ENCODE measurements at regions not wholly inside any gene's neighbourhood (a gene's known extent, or its start where the extent isn't known, plus 50 kb on each side); places are given as distances from the start of the nearest gene placed in this dataset.

DNA sequence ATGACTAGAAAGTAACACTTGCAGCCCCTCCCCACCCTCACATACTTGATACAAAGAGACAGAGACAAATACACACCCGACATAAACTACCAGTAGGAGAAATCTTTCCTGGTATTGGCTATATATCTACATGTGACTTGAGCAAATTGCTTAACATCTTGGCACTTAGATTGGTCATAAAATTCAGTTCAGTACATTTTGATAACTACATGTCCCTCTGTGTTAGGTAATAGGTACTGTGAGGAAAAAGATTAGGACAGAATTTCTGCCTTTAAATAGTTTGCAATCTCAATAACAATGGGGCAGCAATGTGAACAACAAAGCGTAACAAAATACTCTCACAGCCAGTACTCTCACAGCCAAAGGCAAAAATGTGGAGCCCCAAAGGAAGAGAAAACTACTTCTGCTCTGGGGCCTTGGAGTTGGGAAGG, 670.0 kb upstream of the ACVR2A start:
- H3K79me2 ChIP-seq (ENCODE audit: low read length) = no peaks in the 10 kb centered on the region
- H3K4me3 ChIP-seq (ENCODE audit: low read length) = no peak overlapping the region
- peaks cover 26% of the 10 kb centered on the region; the same call in 1 of the 2 replicates for H3K4me1 ChIP-seq (ENCODE audit: insufficient read depth, low read length)
- CTCF ChIA-PET = no interaction called here
- H3K27ac ChIP-seq (ENCODE audit: low read length) = no peak overlapping the region
- no peaks in the 10 kb centered on the region for H3K9me3 ChIP-seq (ENCODE audit: low read length)
- no peaks in the 10 kb centered on the region for H3K27me3 ChIP-seq (ENCODE audit: low read length)
- no peaks in the 10 kb centered on the region for H4K20me1 ChIP-seq (ENCODE audit: low read length)
- H3K4me2 ChIP-seq (ENCODE audit: low read length) = no peak overlapping the region
- TF ChIP-seq EZH2phosphoT487 (IDR thresholded peaks at IDR 0.05; ENCODE audit: borderline replicate concordance, low read length) (no peak), EZH2 (IDR thresholded peaks at IDR 0.05; ENCODE audit: low read length, unreplicated experiment) (no peak)
- TF ChIP-seq, protein P1, sequence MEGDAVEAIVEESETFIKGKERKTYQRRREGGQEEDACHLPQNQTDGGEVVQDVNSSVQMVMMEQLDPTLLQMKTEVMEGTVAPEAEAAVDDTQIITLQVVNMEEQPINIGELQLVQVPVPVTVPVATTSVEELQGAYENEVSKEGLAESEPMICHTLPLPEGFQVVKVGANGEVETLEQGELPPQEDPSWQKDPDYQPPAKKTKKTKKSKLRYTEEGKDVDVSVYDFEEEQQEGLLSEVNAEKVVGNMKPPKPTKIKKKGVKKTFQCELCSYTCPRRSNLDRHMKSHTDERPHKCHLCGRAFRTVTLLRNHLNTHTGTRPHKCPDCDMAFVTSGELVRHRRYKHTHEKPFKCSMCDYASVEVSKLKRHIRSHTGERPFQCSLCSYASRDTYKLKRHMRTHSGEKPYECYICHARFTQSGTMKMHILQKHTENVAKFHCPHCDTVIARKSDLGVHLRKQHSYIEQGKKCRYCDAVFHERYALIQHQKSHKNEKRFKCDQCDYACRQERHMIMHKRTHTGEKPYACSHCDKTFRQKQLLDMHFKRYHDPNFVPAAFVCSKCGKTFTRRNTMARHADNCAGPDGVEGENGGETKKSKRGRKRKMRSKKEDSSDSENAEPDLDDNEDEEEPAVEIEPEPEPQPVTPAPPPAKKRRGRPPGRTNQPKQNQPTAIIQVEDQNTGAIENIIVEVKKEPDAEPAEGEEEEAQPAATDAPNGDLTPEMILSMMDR (conservative IDR thresholded peaks at IDR 0.05; ENCODE audit: low read depth, low read length) = no peak
- ATAC-seq (no peak), DNase-seq (no peak)
- H3K9ac ChIP-seq (ENCODE audit: low read length) = no peak overlapping the region
- no peak overlapping the region for H2AFZ ChIP-seq (ENCODE audit: low read length)
- intact Hi-C loops (cut with micrococcal nuclease) = loop anchor here (10.0 kb wide), 1 partner anchor 90 kb away; no protein-coding TSS in a partner anchor
- no peaks in the 10 kb centered on the region for H3F3A ChIP-seq (ENCODE audit: low read length, unreplicated experiment)
- H3K36me3 ChIP-seq (ENCODE audit: low read depth, low read length) = no peaks in the 10 kb centered on the region
- POLR2A ChIA-PET (ENCODE audit: unreplicated experiment) = no interaction called here
- no peaks in the 10 kb centered on the region for H3K9me2 ChIP-seq (replicated peaks; ENCODE audit: low read length)
- no TSS peak for BruUV-seq (replicated peaks)

DNA sequence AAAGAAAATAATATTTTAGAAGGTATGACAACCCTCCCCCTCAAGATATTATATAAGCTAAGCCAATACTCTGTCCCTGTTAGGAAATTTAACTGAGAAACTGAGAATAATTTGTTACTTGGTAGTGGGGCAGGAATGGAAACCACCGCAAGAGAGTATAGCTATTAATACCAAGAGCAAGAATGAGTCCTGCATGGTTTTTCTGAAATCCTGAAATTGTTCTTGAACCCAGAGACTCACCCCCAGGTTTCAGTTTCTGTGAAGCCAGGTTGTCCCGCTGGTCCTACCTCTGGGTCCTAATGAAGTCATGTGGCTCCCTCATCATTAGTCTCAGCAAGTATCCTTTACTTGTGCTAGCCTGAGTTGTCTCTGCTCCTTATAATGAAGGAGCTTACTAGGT, 671.0 kb upstream of the ACVR2A start:
- Histone ChIP-seq H3K4me1 (ENCODE audit: insufficient read depth, low read length) (peaks cover 26% of the 10 kb centered on the region; the same call in 1 of the 2 replicates), H2AFZ (ENCODE audit: low read length) (no peak overlapping the region), H3K9me3 (ENCODE audit: low read length) (no peaks in the 10 kb centered on the region), H3K9me2 (replicated peaks; ENCODE audit: low read length) (no peaks in the 10 kb centered on the region), H3K27me3 (ENCODE audit: low read length) (no peaks in the 10 kb centered on the region), H3F3A (ENCODE audit: low read length, unreplicated experiment) (no peaks in the 10 kb centered on the region), H4K20me1 (ENCODE audit: low read length) (no peaks in the 10 kb centered on the region), H3K4me2 (ENCODE audit: low read length) (no peak overlapping the region), H3K9ac (ENCODE audit: low read length) (no peak overlapping the region), H3K79me2 (ENCODE audit: low read length) (no peaks in the 10 kb centered on the region), H3K36me3 (ENCODE audit: low read depth, low read length) (no peaks in the 10 kb centered on the region), H3K4me3 (ENCODE audit: low read length) (no peak overlapping the region), H3K27ac (ENCODE audit: low read length) (no peak overlapping the region)
- BruUV-seq (replicated peaks) = no TSS peak
- no peak for ATAC-seq
- TF ChIP-seq, protein P1 (conservative IDR thresholded peaks at IDR 0.05; ENCODE audit: low read depth, low read length) = no peak
- no peak for TF ChIP-seq EZH2phosphoT487 (IDR thresholded peaks at IDR 0.05; ENCODE audit: borderline replicate concordance, low read length)
- TF ChIP-seq EZH2 (IDR thresholded peaks at IDR 0.05; ENCODE audit: low read length, unreplicated experiment) = no peak
- no peak for DNase-seq
- CTCF ChIA-PET = no interaction called here
- intact Hi-C loops (cut with micrococcal nuclease) = loop anchor here (10.0 kb wide), 1 partner anchor 89 kb away; no protein-coding TSS in a partner anchor
- POLR2A ChIA-PET (ENCODE audit: unreplicated experiment) = no interaction called here

- no peaks in the 10 kb centered on the region for H3K36me3 ChIP-seq (ENCODE audit: low read depth, low read length)
- POLR2A ChIA-PET (ENCODE audit: unreplicated experiment) = no interaction called here
- CTCF ChIA-PET = no interaction called here
- no TSS peak for BruUV-seq (replicated peaks)
- DNase-seq (peak; percentile 60), ATAC-seq (no peak)
- H3K27ac ChIP-seq (ENCODE audit: low read length) = no peak overlapping the region
- H4K20me1 ChIP-seq (ENCODE audit: low read length) = no peaks in the 10 kb centered on the region
- H3K9me3 ChIP-seq (ENCODE audit: low read length) = no peaks in the 10 kb centered on the region
- peaks cover 26% of the 10 kb centered on the region; the same call in 1 of the 2 replicates for H3K4me1 ChIP-seq (ENCODE audit: insufficient read depth, low read length)
- no peak overlapping the region for H3K4me2 ChIP-seq (ENCODE audit: low read length)
- peak overlapping the region; percentile 37; the same call in 1 of the 2 replicates for H2AFZ ChIP-seq (ENCODE audit: low read length)
- no peaks in the 10 kb centered on the region for H3K27me3 ChIP-seq (ENCODE audit: low read length)
- TF ChIP-seq, protein P1 (conservative IDR thresholded peaks at IDR 0.05; ENCODE audit: low read depth, low read length) = no peak
- no peak for TF ChIP-seq EZH2phosphoT487 (IDR thresholded peaks at IDR 0.05; ENCODE audit: borderline replicate concordance, low read length)
- TF ChIP-seq EZH2 (IDR thresholded peaks at IDR 0.05; ENCODE audit: low read length, unreplicated experiment) = no peak
- H3K4me3 ChIP-seq (ENCODE audit: low read length) = no peak overlapping the region
- H3K9me2 ChIP-seq (replicated peaks; ENCODE audit: low read length) = no peaks in the 10 kb centered on the region
- intact Hi-C loops (cut with micrococcal nuclease) = loop anchor here (10.0 kb wide), 1 partner anchor 88 kb away; no protein-coding TSS in a partner anchor
- H3F3A ChIP-seq (ENCODE audit: low read length, unreplicated experiment) = no peaks in the 10 kb centered on the region
- no peaks in the 10 kb centered on the region for H3K79me2 ChIP-seq (ENCODE audit: low read length)
- H3K9ac ChIP-seq (ENCODE audit: low read length) = no peak overlapping the region
Measured at GRCh38 chr2:147173189-147173581, 671.6 kb upstream of the ACVR2A start.

Data from PC-3 (cell line).